Central memory CD4-positive, alpha-beta T cell (primary cell): ENCODE measurements at regions not wholly inside any gene's neighbourhood (a gene's known extent, or its start where the extent isn't known, plus 50 kb on each side); places are given as distances from the start of the nearest gene placed in this dataset.
"Not testable (repeated sequence)": the region's sequence is repeated elsewhere in the genome, so short reads cannot be mapped to it uniquely, and the experiment has no call there.

Experiments
- DNase-seq: peaks from one replicate; pipeline ENCODE4 v3.0.0; 2022

GRCh38 chr2:126952216-126952615, 53.5 kb downstream of the TEX51 start:
- no peak for DNase-seq

- no peak for DNase-seq
These were observed 54.8 kb downstream of the TEX51 start for GRCh38 chr2:126953483-126953882.

- no peak for DNase-seq
These were observed 56.1 kb downstream of the TEX51 start for GRCh38 chr2:126954831-126955230.

DNA sequence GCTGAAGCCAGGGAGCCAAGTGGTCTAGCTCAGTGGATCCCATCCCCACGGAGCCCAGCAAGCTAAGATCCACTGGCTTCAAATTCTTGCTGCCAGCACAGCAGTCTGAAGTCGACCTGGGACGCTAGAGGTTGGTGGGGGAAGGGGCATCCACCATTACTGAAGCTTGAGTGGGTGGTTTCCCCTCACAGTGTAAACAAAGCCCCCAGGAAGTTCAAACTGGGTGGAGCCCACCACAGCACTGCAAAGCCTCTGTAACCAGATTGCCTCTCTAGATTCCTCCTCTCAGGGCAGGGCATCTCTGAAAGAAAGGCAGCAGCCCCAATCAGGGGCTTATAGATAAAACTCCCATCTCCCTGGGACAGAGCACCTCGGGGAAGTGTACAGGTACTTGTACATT, 58.1 kb downstream of the TEX51 start:
- not testable (repeated sequence) for DNase-seq

DNA sequence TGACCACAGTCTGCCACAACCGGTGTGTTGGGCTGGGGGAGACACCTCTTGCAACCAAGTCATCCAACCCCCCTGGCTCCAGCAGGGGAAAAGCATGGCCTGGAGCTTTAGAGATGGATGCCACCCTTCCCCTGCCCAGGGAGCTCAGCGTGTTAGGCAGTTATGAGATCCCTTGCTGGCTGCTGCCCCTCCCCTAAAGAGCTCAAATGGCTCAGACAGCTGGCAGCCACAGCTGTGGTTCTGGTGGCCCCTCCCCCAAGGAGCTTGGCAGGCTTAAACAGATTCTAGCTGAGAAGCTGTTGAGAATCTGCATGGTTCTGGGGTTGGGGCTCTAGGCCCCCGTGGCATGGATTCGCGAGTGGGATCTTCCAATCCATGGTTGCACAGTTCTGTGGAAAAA, 64.7 kb downstream of the TEX51 start:
- DNase-seq = no peak

DNA sequence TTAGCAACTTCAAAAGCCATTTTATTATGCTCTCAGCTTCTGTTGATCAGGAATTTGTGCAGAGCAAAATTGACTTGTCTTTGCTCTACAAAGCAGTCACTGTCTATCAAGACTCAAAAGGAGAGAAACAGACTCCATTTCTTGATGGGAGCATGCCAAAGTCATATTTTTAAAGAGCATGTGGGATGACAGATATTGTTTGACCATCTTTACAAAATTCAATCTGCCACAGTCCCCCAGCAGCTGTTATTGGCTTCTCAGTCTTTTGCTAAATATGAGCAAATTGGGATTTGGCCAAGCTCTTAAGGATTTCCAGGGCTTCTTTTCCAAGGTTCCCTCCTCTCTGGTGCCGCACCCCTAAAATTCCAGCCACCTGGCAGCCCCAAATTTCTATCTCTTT, 67.9 kb downstream of the TEX51 start:
- DNase-seq = no peak

GRCh38 chr2:126970583-126970982, 71.9 kb downstream of the TEX51 start:
- DNase-seq = no peak

DNA sequence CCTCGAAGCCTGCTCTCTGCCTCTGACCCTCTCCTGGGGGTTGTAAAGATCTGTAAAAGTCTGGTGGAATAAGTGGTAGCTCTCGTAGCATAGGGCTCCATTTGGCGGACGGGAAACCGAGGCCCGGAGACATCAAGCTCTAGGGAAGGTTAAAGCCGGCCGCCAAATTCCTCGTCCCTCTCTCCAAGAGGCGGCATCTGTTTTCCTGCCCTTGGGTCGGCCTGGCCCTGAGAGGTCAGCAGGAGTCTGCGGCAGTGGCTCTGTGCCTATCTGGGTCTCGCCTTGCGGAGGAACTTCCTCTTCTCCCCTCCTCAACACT, 72.4 kb downstream of the TEX51 start:
- no peak for DNase-seq

- DNase-seq = peak; percentile 54
These were observed 73.0 kb downstream of the TEX51 start for GRCh38 chr2:126971481-126972278.

GRCh38 chr2:126972279-126972626, 73.6 kb downstream of the TEX51 start:
- DNase-seq = no peak

DNA sequence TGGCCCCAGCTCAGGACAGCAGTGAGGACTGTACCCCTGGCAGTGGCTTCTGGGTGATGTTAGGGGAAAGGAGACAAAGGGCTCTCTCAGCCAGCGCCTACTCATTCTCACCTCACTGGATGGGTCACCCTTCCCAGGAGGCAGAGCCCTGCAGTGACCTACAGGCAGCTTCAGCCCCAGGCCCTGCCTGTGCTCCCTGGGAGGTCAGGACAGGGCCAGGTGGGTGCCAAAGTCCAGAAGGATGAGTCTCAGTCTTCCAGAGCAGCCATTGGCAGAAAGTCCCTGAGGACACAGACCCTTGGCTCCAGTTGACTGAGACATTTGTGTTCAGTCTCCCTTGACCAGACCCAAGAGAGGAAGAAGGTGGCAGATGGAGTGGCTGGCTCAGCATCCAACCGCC, 75.1 kb downstream of the TEX51 start:
- no peak for DNase-seq

- no peak for DNase-seq
These were observed 77.3 kb downstream of the TEX51 start for GRCh38 chr2:126975671-126976655.

- no peak for DNase-seq
These were observed 78.1 kb downstream of the TEX51 start for GRCh38 chr2:126976721-126977328.

DNA sequence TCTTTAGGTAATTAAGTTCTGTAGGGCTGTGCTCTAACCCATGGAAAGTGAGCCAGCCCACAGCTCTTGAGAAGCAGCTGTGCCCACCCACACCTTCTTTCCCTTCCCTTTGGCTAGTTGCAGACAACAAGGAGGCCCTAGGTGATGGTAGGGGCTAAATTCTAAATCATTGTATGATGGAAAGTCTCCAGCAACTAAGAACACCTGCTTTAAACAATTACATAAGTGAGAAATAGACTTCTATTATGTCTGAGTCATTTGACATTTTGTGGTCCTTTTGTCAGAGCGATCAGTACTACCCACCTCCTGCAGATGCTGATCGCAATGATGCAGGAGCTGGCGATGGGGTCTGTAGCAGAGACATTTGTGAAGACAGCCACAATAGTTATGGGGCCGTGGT, 79.6 kb downstream of the TEX51 start:
- DNase-seq = no peak

DNA sequence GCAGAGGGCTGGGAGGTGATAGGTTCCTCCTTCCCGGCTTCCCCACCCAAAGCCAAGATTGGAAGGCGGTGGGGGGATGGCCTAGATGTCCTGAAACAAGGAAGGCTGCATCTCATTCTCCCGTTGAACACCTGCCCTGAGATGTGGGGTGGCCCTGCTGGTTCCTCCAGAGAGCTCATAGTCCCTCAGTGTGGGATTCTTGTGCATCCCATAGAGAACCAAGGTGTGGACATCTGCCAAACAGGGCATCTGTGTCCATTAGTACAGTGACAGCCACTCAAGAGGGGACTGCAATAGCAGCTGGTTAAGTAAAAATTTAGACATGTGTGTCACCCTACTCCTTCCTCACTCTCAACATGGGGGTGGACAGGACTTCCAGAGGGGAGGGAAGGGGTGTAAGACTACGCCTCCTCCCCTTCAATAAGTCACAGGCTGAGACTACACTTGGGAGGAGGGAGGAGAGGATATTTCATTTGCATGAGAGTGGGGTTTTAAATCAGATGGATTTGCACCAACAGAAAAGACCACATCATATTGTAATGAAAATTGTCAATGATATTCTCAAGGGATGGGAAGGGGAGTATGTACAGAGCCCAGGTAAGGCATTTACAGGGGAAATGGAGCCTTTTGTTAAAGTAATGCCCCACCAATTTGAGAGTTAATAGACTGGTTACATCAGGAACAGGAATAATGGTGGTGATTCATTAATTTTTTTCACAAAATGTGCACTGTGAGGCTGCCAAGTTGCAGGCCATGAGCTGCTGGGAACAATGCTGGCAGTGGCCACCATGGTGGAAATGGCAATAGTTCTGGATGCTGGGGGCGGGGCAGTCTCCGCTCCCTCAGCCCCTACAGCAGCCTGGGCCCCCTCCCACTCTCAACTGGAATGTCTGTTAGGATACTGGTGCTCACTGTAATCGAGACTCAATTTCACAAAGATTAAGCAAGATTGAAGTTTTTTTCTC, 80.6 kb downstream of the TEX51 start:
- no peak for DNase-seq

DNA sequence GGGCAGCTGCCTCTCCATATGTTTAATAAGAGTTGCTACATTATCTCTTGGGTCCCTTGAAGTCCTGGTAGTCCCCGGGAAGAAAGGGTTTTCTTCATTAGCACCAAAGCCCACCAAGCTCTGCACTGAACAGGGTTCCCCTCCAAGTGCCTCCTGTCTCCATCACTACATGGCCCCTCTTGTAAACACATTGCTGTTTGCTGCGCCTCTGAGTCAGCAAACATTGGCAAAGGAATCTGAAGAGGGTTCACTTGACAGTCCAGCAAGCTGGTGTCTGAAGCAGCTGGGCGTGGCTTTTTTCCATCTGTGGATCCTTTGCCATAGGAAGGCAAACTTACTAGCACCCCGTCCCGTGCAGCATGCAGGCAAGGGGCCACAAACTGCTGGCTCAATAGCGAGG, 82.8 kb downstream of the TEX51 start:
- DNase-seq = no peak

DNA sequence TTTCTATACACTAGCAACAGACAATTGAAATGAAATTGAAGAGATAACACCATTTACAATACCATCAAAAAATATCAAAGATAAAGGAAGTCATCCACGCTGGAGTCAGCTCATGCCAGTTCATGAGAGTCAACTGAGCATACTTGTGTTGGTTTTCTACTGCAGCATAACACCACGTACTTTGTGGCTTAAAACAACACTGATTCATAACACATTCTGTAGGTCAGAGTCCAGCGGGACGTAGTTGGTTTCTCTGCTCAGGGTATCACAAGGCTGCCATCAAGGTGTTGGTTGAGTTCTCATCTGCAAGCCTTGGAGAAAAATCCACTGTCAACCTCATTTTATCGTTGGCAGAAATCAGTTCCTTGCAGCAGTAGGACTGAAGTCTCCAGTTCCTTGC, 84.2 kb downstream of the TEX51 start:
- no peak for DNase-seq

DNA sequence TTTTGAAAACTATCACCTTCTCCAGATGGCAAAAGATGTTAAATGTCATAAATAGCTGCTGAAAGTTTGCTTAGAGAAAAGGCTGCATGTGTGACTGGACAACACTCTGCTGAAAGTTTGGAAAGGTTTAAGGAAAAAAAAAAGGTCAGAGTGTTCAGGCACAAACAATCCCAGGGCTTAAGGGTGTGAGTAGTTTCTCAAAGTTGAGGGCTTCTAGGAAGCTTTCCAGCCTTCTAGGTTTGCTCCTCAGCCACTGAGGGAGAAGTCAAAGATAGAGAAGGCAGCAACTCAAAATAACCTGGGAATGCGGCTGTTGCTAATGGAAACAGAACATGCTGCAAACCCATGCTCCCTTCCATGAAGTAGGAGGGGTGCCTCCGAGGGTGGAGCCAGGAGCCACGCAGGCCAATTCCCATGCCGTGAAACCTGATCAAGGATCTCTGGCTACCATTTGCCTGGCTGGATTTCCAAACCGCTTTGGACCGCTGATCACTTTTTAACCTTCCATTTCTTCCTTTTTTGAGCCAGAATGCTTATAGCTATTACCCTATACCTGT, 88.0 kb downstream of the TEX51 start:
- DNase-seq = no peak

- DNase-seq = no peak
These were observed 89.8 kb downstream of the TEX51 start for GRCh38 chr2:126988482-126988881.

GRCh38 chr2:126989064-126989463, 90.4 kb downstream of the TEX51 start:
- not testable (repeated sequence) for DNase-seq

DNA sequence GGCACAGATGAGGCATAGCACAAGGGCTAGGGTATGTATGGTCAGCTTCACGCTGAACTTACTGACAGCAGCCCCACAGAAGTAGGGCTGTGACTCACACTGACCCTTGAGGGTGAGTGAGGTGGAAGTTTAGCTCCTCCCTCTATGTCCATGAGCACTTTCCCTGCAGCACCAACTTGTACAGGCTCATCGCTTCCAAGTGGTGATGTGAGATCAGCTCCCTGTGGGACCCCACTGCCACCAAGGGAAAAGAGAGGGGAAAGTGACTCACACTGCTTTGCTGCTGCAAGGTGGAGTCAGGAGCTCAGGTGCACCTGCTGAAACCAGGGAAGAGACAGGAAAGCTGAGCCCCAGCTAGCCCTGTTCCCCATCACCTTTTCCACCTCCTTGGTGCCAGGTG, 91.5 kb downstream of the TEX51 start:
- DNase-seq = no peak
